H1 (cell line): ENCODE measurements at regions not wholly inside any gene's neighbourhood (a gene's known extent, or its start where the extent isn't known, plus 50 kb on each side); places are given as distances from the start of the nearest gene placed in this dataset.
"Not testable (repeated sequence)": the region's sequence is repeated elsewhere in the genome, so short reads cannot be mapped to it uniquely, and the experiment has no call there.

Experiments
- CTCF ChIA-PET: fragments of 300-600 bp; sonication (Branson Sonifier 250); formaldehyde crosslinking; loops from one replicate; lab custom pipeline; 2021; ENCODE audit not compliant: partially characterized antibody; lab: Charles Lee
- POLR2A ChIA-PET: fragments of 300-600 bp; sonication (Branson Sonifier 250); formaldehyde crosslinking; loops from one replicate; lab custom pipeline; 2021; ENCODE audit warnings: inconsistent platforms; ENCODE audit not compliant: partially characterized antibody; lab: Charles Lee
- DNase-seq, 2 experiments: peaks; one replicate each; pipeline versions ENCODE4 v3.0.0 to v3.0.0-alpha.2; 2010 to 2022; ENCODE audit warnings: low spot score in 2 of 2, low read depth in 1 of 2, mixed read lengths in 1 of 2
- FAIRE-seq: peaks from 2 replicates; lab custom pipeline; 2011; peaks lifted over from hg19 to GRCh38; lab: Jason Lieb, UNC
- H2AFZ ChIP-seq: 2 replicates; pipeline ENCODE4 v1.8.1; 2012; ENCODE audit warnings: low read length, inconsistent platforms
- H2AK5ac ChIP-seq: 2 replicates; pipeline ENCODE4 v1.6.1; 2013; ENCODE audit warnings: low read depth, low read length
- H2BK120ac ChIP-seq: replicated peaks from 2 replicates; pipeline ENCODE3; 2013; ENCODE audit warnings: low read depth, low read length, inconsistent platforms
- H2BK12ac ChIP-seq: 2 replicates; pipeline ENCODE4 v1.6.1; 2013; ENCODE audit warnings: low read depth, low read length
- H2BK15ac ChIP-seq: 2 replicates; pipeline ENCODE4 v1.6.1; 2013; ENCODE audit warnings: low read length
- H2BK20ac ChIP-seq: 2 replicates; pipeline ENCODE4 v1.6.1; 2013; ENCODE audit warnings: low read length
- H2BK5ac ChIP-seq: 2 replicates; pipeline ENCODE4 v1.6.1; 2013; ENCODE audit warnings: low read depth, low read length
- H3K14ac ChIP-seq: 2 replicates; pipeline ENCODE4 v1.6.1; 2013; ENCODE audit warnings: inconsistent platforms; ENCODE audit not compliant: insufficient read length
- H3K18ac ChIP-seq: 2 replicates; pipeline ENCODE4 v1.6.1; 2013; ENCODE audit warnings: low read length; ENCODE audit errors: extremely low read depth
- H3K23ac ChIP-seq: 2 replicates; pipeline ENCODE4 v1.6.1; 2013; ENCODE audit warnings: inconsistent platforms; ENCODE audit not compliant: insufficient read length
- H3K23me2 ChIP-seq: 2 replicates; pipeline ENCODE4 v1.6.1; 2013; ENCODE audit warnings: low read depth, low read length
- H3K27ac ChIP-seq: 2 replicates; pipeline ENCODE4 v1.6.1; 2011; ENCODE audit warnings: low read depth, low read length, inconsistent platforms
- H3K27me3 ChIP-seq, 4 experiments: replicated peaks in 1 of 4; 1 replicate in 1 of 4; 2 replicates in 3 of 4; pipeline versions ENCODE4 v1.6.1 to v1.8.1; 2011 to 2013; ENCODE audit warnings: low read length in 3 of 4, mild to moderate bottlenecking in 3 of 4, inconsistent platforms in 2 of 4, mixed read lengths in 2 of 4, moderate library complexity in 1 of 4; ENCODE audit not compliant: control insufficient read depth in 3 of 4, insufficient read depth in 3 of 4; ENCODE audit errors: extremely low read depth in 1 of 4
- H3K36me3 ChIP-seq, 4 experiments: 2 replicates each; pipeline versions ENCODE4 v1.6.1 to v1.8.1; 2011 to 2013; ENCODE audit warnings: mild to moderate bottlenecking in 4 of 4, low read length in 3 of 4, moderate library complexity in 2 of 4, control low read depth in 1 of 4, inconsistent platforms in 1 of 4; ENCODE audit not compliant: insufficient read depth in 4 of 4, control insufficient read depth in 2 of 4
- H3K4ac ChIP-seq: replicated peaks from 2 replicates; pipeline ENCODE3; 2013; ENCODE audit warnings: low read length, low read depth, mixed read lengths, inconsistent platforms; ENCODE audit not compliant: insufficient read length
- H3K4me1 ChIP-seq, 4 experiments: replicated peaks in 1 of 4; 1 replicate in 1 of 4; 2 replicates in 3 of 4; pipeline versions ENCODE4 v1.6.1 to v1.8.1; 2011 to 2013; ENCODE audit warnings: low read length in 3 of 4, inconsistent platforms in 2 of 4, mixed read lengths in 1 of 4; ENCODE audit not compliant: insufficient read depth in 4 of 4, control insufficient read depth in 3 of 4
- H3K4me2 ChIP-seq, 2 experiments: 2 replicates each; pipeline versions ENCODE4 v1.6.1 to v1.8.1; 2011 to 2013; ENCODE audit warnings: low read depth in 2 of 2, low read length in 2 of 2, control low read depth in 1 of 2, inconsistent platforms in 1 of 2, mild to moderate bottlenecking in 1 of 2; ENCODE audit not compliant: insufficient read depth in 1 of 2
- H3K4me3 ChIP-seq, 4 experiments: fragments of 200-600, 300-600 bp in 1 of 4; sonication (generic), shearing (Covaris generic), sonication (Bioruptor Twin) in 1 of 4; 2 replicates each; pipeline versions ENCODE4 v1.5.1 to v1.8.1; 2011 to 2016; ENCODE audit warnings: low read length in 4 of 4, low read depth in 3 of 4, control low read depth in 2 of 4, inconsistent platforms in 2 of 4, mild to moderate bottlenecking in 2 of 4, mixed read lengths in 1 of 4, moderate library complexity in 1 of 4; ENCODE audit not compliant: insufficient read depth in 2 of 4; ENCODE audit errors: extremely low read depth in 1 of 4
- H3K56ac ChIP-seq: replicated peaks from 2 replicates; pipeline ENCODE3; 2013; ENCODE audit warnings: low read depth, mild to moderate bottlenecking, mixed read lengths, low read length, inconsistent platforms; ENCODE audit not compliant: insufficient read length
- H3K79me1 ChIP-seq: 2 replicates; pipeline ENCODE4 v1.6.1; 2013; ENCODE audit warnings: low read depth, low read length, control low read depth
- H3K79me2 ChIP-seq, 2 experiments: 2 replicates each; pipeline versions ENCODE4 v1.6.1 to v1.8.1; 2012 to 2013; ENCODE audit warnings: low read length in 2 of 2, mild to moderate bottlenecking in 2 of 2, inconsistent platforms in 1 of 2; ENCODE audit not compliant: insufficient read depth in 2 of 2, control insufficient read depth in 1 of 2
- H3K9ac ChIP-seq, 4 experiments: replicated peaks in 1 of 4; 1 replicate in 1 of 4; 2 replicates in 3 of 4; pipeline versions ENCODE4 v1.6.1 to v1.8.1; 2011 to 2013; ENCODE audit warnings: low read depth in 3 of 4, low read length in 3 of 4, control low read depth in 2 of 4, mild to moderate bottlenecking in 2 of 4, moderate library complexity in 2 of 4, inconsistent platforms in 1 of 4; ENCODE audit errors: extremely low read depth in 1 of 4
- H3K9me3 ChIP-seq, 2 experiments: 2 replicates each; pipeline versions ENCODE4 v1.6.1 to v1.8.1; 2012 to 2013; ENCODE audit warnings: mild to moderate bottlenecking in 2 of 2, moderate library complexity in 2 of 2, control low read depth in 1 of 2, inconsistent platforms in 1 of 2, low read depth in 1 of 2, low read length in 1 of 2, mixed read lengths in 1 of 2; ENCODE audit not compliant: insufficient read depth in 2 of 2
- H4K20me1 ChIP-seq, 2 experiments: replicated peaks in 1 of 2; 2 replicates each; pipeline versions ENCODE3 to v1.8.1; 2011 to 2013; ENCODE audit warnings: inconsistent platforms in 2 of 2, low read length in 2 of 2, mild to moderate bottlenecking in 1 of 2; ENCODE audit not compliant: insufficient read depth in 2 of 2, control insufficient read depth in 1 of 2
- H4K5ac ChIP-seq: 2 replicates; pipeline ENCODE4 v1.6.1; 2013; ENCODE audit warnings: low read length, low read depth, mixed read lengths, inconsistent platforms; ENCODE audit not compliant: insufficient read length
- H4K8ac ChIP-seq: 2 replicates; pipeline ENCODE4 v1.8.0; 2013; ENCODE audit warnings: mild to moderate bottlenecking, moderate library complexity, low read length, inconsistent platforms; ENCODE audit not compliant: insufficient read depth; ENCODE audit errors: extremely low read depth
- H4K91ac ChIP-seq: replicated peaks from 2 replicates; pipeline ENCODE3; 2013; ENCODE audit warnings: low read length, mixed read lengths, inconsistent platforms; ENCODE audit not compliant: insufficient read length
- WGBS, 2 experiments: shearing (Covaris generic) in 1 of 2; methylation state at CpG; one replicate each; pipeline versions ENCODE4 v1.1.6 to v1.1.7; 2013 to 2015; ENCODE audit warnings: low lambda C conversion rate in 2 of 2, mixed read lengths in 2 of 2, inconsistent platforms in 1 of 2, low coverage in 1 of 2, missing lambda C conversion rate in 1 of 2; ENCODE audit not compliant: insufficient replicate concordance in 2 of 2, insufficient coverage in 1 of 2, insufficient read length in 1 of 2; ENCODE audit errors: extremely low coverage in 1 of 2, missing lambda C conversion rate in 1 of 2; 5-methylcytosine and 5-hydroxymethylcytosine counted together

- H3K79me2 ChIP-seq, H3K23ac ChIP-seq, H4K91ac ChIP-seq, H3K36me3 ChIP-seq, H3K79me1 ChIP-seq, H2BK15ac ChIP-seq, H3K4ac ChIP-seq, H3K4me1 ChIP-seq, H3K23me2 ChIP-seq, H2BK20ac ChIP-seq, CTCF ChIA-PET, FAIRE-seq, H3K9ac ChIP-seq, H3K27ac ChIP-seq, H2AK5ac ChIP-seq, H3K27me3 ChIP-seq, H3K18ac ChIP-seq, H4K20me1 ChIP-seq, H2BK12ac ChIP-seq, H4K5ac ChIP-seq, H2BK5ac ChIP-seq, H3K14ac ChIP-seq, H3K56ac ChIP-seq, POLR2A ChIA-PET, H2AFZ ChIP-seq, H2BK120ac ChIP-seq: not testable (repeated sequence)
- H3K4me3 ChIP-seq, result peak overlapping the region in 1 of 4 experiments; percentile 81; a peak in 2 of 8 replicates
- H3K9me3 ChIP-seq, result peaks cover 6 to 20% of the 10 kb centered on the region in 2 experiments; a peak in 2 of 4 replicates
- H4K8ac ChIP-seq, result peak overlapping the region; percentile 68
- peak; percentile 57 to 65 for DNase-seq
- 88% methylated on average over 43 of the region's 71 CpGs; no CpG with 5 or more reads in 1 of the 2 experiments for whole genome bisulfite sequencing, 2 experiments
- H3K4me2 ChIP-seq, result peak overlapping the region in 1 of 2 experiments; percentile 37; a peak in 2 of 4 replicates
Measured at GRCh38 chr20:28602403-28603217, 2654.9 kb upstream of the DEFB115 start.
